ENCODE measurements at regions not wholly inside any gene's neighbourhood (a gene's known extent, or its start where the extent isn't known, plus 50 kb on each side); places are given as distances from the start of the nearest gene placed in this dataset.

DNA sequence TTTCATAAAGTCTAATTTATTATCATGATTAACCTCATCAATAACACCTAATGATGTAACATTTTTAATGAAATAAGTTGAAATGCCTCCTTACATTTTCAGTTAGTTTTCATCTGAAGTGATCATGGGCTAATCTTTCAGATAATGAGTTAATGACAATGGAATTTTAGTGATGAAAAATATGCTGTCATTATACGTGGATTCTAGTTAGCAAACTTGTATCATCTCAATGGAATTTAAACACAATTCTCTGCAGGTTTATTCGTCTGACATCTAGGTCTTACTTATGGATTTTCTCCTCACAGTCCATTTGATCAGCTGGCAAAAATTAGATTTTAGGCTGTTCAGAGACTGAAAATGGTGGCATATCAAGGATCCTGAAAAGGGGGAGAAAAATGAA, 885.0 kb downstream of the SLC4A3 start (continued):
- no peak for TF ChIP-seq CBFB (CRISPR knock-in tag; IDR thresholded peaks at IDR 0.05; ENCODE audit: low read depth)
- no peak for TF ChIP-seq HMGXB4 (CRISPR knock-in tag; IDR thresholded peaks at IDR 0.05)
- no peak for TF ChIP-seq ZNF121 (CRISPR knock-in tag; IDR thresholded peaks at IDR 0.05)
- TF ChIP-seq, protein P1, sequence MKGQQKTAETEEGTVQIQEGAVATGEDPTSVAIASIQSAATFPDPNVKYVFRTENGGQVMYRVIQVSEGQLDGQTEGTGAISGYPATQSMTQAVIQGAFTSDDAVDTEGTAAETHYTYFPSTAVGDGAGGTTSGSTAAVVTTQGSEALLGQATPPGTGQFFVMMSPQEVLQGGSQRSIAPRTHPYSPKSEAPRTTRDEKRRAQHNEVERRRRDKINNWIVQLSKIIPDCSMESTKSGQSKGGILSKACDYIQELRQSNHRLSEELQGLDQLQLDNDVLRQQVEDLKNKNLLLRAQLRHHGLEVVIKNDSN (CRISPR knock-in tag; IDR thresholded peaks at IDR 0.05) = no peak

GRCh38 chr2:220513573-220514288, 886.3 kb downstream of the SLC4A3 start:
- ChIA-PET CTCF (interaction anchor here (0.7 to 1.7 kb wide), 3 partner anchors 20 to 340 kb away, joined by 3 to 4 read pairs (median 4); no protein-coding TSS in a partner anchor), POLR2A (interaction anchor here (0.6 kb wide), 1 partner anchor 1223 kb away, joined by 4 read pairs; no protein-coding TSS in a partner anchor)
- Mint-ChIP-seq H3K4me1 (peaks cover 34% of the 10 kb centered on the region), H3K4me3 (no peak overlapping the region), H3K27me3 (ENCODE audit: low read depth) (no peaks in the 10 kb centered on the region), H3K36me3 (no peaks in the 10 kb centered on the region), H3K27ac (no peak overlapping the region), H3K9me3 (0 out of 2 replicates have a peak, but pooled peaks cover 6% of the 10 kb centered on the region)
- no peak for TF ChIP-seq NR1H2 (CRISPR knock-in tag; IDR thresholded peaks at IDR 0.05)
- no peak for TF ChIP-seq ZNF396 (CRISPR knock-in tag; IDR thresholded peaks at IDR 0.05; ENCODE audit: borderline replicate concordance)
- no peak for TF ChIP-seq ZNF138 (CRISPR knock-in tag; conservative IDR thresholded peaks at IDR 0.05)
- TF ChIP-seq, protein P2, sequence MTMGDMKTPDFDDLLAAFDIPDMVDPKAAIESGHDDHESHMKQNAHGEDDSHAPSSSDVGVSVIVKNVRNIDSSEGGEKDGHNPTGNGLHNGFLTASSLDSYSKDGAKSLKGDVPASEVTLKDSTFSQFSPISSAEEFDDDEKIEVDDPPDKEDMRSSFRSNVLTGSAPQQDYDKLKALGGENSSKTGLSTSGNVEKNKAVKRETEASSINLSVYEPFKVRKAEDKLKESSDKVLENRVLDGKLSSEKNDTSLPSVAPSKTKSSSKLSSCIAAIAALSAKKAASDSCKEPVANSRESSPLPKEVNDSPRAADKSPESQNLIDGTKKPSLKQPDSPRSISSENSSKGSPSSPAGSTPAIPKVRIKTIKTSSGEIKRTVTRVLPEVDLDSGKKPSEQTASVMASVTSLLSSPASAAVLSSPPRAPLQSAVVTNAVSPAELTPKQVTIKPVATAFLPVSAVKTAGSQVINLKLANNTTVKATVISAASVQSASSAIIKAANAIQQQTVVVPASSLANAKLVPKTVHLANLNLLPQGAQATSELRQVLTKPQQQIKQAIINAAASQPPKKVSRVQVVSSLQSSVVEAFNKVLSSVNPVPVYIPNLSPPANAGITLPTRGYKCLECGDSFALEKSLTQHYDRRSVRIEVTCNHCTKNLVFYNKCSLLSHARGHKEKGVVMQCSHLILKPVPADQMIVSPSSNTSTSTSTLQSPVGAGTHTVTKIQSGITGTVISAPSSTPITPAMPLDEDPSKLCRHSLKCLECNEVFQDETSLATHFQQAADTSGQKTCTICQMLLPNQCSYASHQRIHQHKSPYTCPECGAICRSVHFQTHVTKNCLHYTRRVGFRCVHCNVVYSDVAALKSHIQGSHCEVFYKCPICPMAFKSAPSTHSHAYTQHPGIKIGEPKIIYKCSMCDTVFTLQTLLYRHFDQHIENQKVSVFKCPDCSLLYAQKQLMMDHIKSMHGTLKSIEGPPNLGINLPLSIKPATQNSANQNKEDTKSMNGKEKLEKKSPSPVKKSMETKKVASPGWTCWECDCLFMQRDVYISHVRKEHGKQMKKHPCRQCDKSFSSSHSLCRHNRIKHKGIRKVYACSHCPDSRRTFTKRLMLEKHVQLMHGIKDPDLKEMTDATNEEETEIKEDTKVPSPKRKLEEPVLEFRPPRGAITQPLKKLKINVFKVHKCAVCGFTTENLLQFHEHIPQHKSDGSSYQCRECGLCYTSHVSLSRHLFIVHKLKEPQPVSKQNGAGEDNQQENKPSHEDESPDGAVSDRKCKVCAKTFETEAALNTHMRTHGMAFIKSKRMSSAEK (CRISPR knock-in tag; IDR thresholded peaks at IDR 0.05; ENCODE audit: borderline replicate concordance) = no peak
- TF ChIP-seq IRF2 (CRISPR knock-in tag; IDR thresholded peaks at IDR 0.05; ENCODE audit: borderline replicate concordance, low read depth) = no peak
- TF ChIP-seq FOXP1 (CRISPR knock-in tag; IDR thresholded peaks at IDR 0.05; ENCODE audit: borderline replicate concordance) = no peak
- TF ChIP-seq HMGA2 (CRISPR knock-in tag; IDR thresholded peaks at IDR 0.05) = no peak
- TF ChIP-seq FOXJ3 (CRISPR knock-in tag; IDR thresholded peaks at IDR 0.05; ENCODE audit: borderline replicate concordance) = no peak
- no peak for TF ChIP-seq GTF2I (CRISPR knock-in tag; conservative IDR thresholded peaks at IDR 0.05)
- TF ChIP-seq, protein P3, sequence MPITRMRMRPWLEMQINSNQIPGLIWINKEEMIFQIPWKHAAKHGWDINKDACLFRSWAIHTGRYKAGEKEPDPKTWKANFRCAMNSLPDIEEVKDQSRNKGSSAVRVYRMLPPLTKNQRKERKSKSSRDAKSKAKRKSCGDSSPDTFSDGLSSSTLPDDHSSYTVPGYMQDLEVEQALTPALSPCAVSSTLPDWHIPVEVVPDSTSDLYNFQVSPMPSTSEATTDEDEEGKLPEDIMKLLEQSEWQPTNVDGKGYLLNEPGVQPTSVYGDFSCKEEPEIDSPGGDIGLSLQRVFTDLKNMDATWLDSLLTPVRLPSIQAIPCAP (CRISPR knock-in tag; IDR thresholded peaks at IDR 0.05) = no peak
- no peak for TF ChIP-seq NFE2L1 (CRISPR knock-in tag; IDR thresholded peaks at IDR 0.05)
- TF ChIP-seq CDX4 (CRISPR knock-in tag; IDR thresholded peaks at IDR 0.05; ENCODE audit: borderline replicate concordance) = no peak
- no peak for TF ChIP-seq ATF2 (CRISPR knock-in tag; IDR thresholded peaks at IDR 0.05; ENCODE audit: borderline replicate concordance, low read depth)
- no peak for ATAC-seq
- no peak for DNase-seq (ENCODE audit: low spot score)

Data from WTC11 (cell line).